IPS DF 6.9 (cell line): ENCODE measurements at regions not wholly inside any gene's neighbourhood (a gene's known extent, or its start where the extent isn't known, plus 50 kb on each side); places are given as distances from the start of the nearest gene placed in this dataset.

Experiments
- DNase-seq: peaks from one replicate; pipeline ENCODE4 v3.0.0-alpha.2; 2013; ENCODE audit warnings: low read depth, low spot score
- H3K27ac ChIP-seq: one replicate; pipeline ENCODE4 v1.5.1; 2013; ENCODE audit warnings: low read length, control low read depth
- H3K27me3 ChIP-seq: 2 replicates; pipeline ENCODE4 v1.6.1; 2013; ENCODE audit warnings: mild to moderate bottlenecking, low read length; ENCODE audit not compliant: control insufficient read depth, insufficient read depth
- H3K36me3 ChIP-seq: 2 replicates; pipeline ENCODE4 v1.6.1; 2013; ENCODE audit warnings: low read length; ENCODE audit not compliant: control insufficient read depth, insufficient read depth
- H3K4me1 ChIP-seq: 2 replicates; pipeline ENCODE4 v1.6.1; 2013; ENCODE audit warnings: low read length; ENCODE audit not compliant: control insufficient read depth, insufficient read depth
- H3K4me3 ChIP-seq: 2 replicates; pipeline ENCODE4 v1.5.1; 2013; ENCODE audit warnings: mild to moderate bottlenecking, low read length
- H3K9me3 ChIP-seq: 2 replicates; pipeline ENCODE4 v1.6.1; 2013; ENCODE audit warnings: low read length, inconsistent platforms; ENCODE audit not compliant: control insufficient read depth, insufficient read depth
- WGBS: extraction: QIAGEN DNeasy Blood & Tissue Kit; methylation state at CpG from one replicate; pipeline ENCODE4 v1.1.7; 2013; ENCODE audit warnings: mixed read lengths, missing lambda C conversion rate; ENCODE audit not compliant: insufficient read length, insufficient coverage; 5-methylcytosine and 5-hydroxymethylcytosine counted together

- WGBS, result no CpG with 5 or more reads among the region's 2 CpGs
- DNase-seq, result no peak
- H3K4me1 ChIP-seq, result no peaks in the 10 kb centered on the region
- H3K27me3 ChIP-seq, result no peaks in the 10 kb centered on the region
- peaks cover 6% of the 10 kb centered on the region; the same call in 1 of the 2 replicates for H3K9me3 ChIP-seq
- no peak overlapping the region for H3K4me3 ChIP-seq
- no peak overlapping the region for H3K27ac ChIP-seq
- H3K36me3 ChIP-seq, result no peaks in the 10 kb centered on the region
Observed at GRCh38 chr1:113219377-113219776, 146.4 kb downstream of the LRIG2 start.

GRCh38 chr1:113219828-113220227 is 146.8 kb downstream of the LRIG2 start:
- no CpG with 5 or more reads among the region's 5 CpGs for WGBS
- Histone ChIP-seq H3K9me3 (peaks cover 2% of the 10 kb centered on the region; the same call in 1 of the 2 replicates), H3K4me1 (no peaks in the 10 kb centered on the region), H3K27ac (no peak overlapping the region), H3K36me3 (no peaks in the 10 kb centered on the region), H3K4me3 (no peak overlapping the region), H3K27me3 (no peaks in the 10 kb centered on the region)
- no peak for DNase-seq

GRCh38 chr1:113223040-113223439 is 150.0 kb downstream of the LRIG2 start:
- H3K27me3 ChIP-seq, result no peaks in the 10 kb centered on the region
- H3K27ac ChIP-seq, result no peak overlapping the region
- no peaks in the 10 kb centered on the region for H3K36me3 ChIP-seq
- no peaks in the 10 kb centered on the region for H3K9me3 ChIP-seq
- no peaks in the 10 kb centered on the region for H3K4me1 ChIP-seq
- no peak for DNase-seq
- H3K4me3 ChIP-seq, result no peak overlapping the region
- WGBS, result no CpG with 5 or more reads among the region's 2 CpGs

GRCh38 chr1:113223546-113223945 is 150.5 kb downstream of the LRIG2 start:
- Histone ChIP-seq H3K4me3 (no peak overlapping the region), H3K36me3 (no peaks in the 10 kb centered on the region), H3K9me3 (no peaks in the 10 kb centered on the region), H3K27me3 (no peaks in the 10 kb centered on the region), H3K4me1 (no peaks in the 10 kb centered on the region), H3K27ac (no peak overlapping the region)
- DNase-seq, result no peak
- WGBS, result no CpG with 5 or more reads among the region's 9 CpGs

GRCh38 chr1:113226148-113226547 is 153.2 kb downstream of the LRIG2 start:
- H3K36me3 ChIP-seq, result no peaks in the 10 kb centered on the region
- H3K27me3 ChIP-seq, result no peaks in the 10 kb centered on the region
- H3K27ac ChIP-seq, result no peak overlapping the region
- no peaks in the 10 kb centered on the region for H3K4me1 ChIP-seq
- H3K9me3 ChIP-seq, result no peaks in the 10 kb centered on the region
- H3K4me3 ChIP-seq, result no peak overlapping the region
- no peak for DNase-seq
- no CpG with 5 or more reads among the region's 10 CpGs for WGBS

GRCh38 chr1:113231866-113232265 is 158.4 kb upstream of the MAGI3 start:
- H3K9me3 ChIP-seq, result no peaks in the 10 kb centered on the region
- H3K27ac ChIP-seq, result no peak overlapping the region
- H3K4me3 ChIP-seq, result no peak overlapping the region
- no CpG with 5 or more reads among the region's 13 CpGs for WGBS
- no peak for DNase-seq
- no peaks in the 10 kb centered on the region for H3K27me3 ChIP-seq
- no peaks in the 10 kb centered on the region for H3K4me1 ChIP-seq
- H3K36me3 ChIP-seq, result no peaks in the 10 kb centered on the region

- DNase-seq, result no peak
- Histone ChIP-seq H3K27me3 (no peaks in the 10 kb centered on the region), H3K27ac (no peak overlapping the region), H3K9me3 (no peaks in the 10 kb centered on the region), H3K36me3 (no peaks in the 10 kb centered on the region), H3K4me3 (no peak overlapping the region), H3K4me1 (no peaks in the 10 kb centered on the region)
- WGBS, result no CpG with 5 or more reads among the region's 5 CpGs
Observed at GRCh38 chr1:113233441-113233840, 156.9 kb upstream of the MAGI3 start.

GRCh38 chr1:113241237-113241636 is 149.1 kb upstream of the MAGI3 start:
- Histone ChIP-seq H3K9me3 (no peaks in the 10 kb centered on the region), H3K4me3 (no peak overlapping the region), H3K27me3 (no peaks in the 10 kb centered on the region), H3K27ac (no peak overlapping the region), H3K36me3 (no peaks in the 10 kb centered on the region), H3K4me1 (no peaks in the 10 kb centered on the region)
- WGBS, result no CpG with 5 or more reads among the region's 2 CpGs
- DNase-seq, result no peak

- H3K4me1 ChIP-seq, result no peaks in the 10 kb centered on the region
- H3K4me3 ChIP-seq, result no peak overlapping the region
- no peaks in the 10 kb centered on the region for H3K9me3 ChIP-seq
- no CpG with 5 or more reads among the region's 5 CpGs for WGBS
- no peak overlapping the region for H3K27ac ChIP-seq
- no peaks in the 10 kb centered on the region for H3K27me3 ChIP-seq
- no peak for DNase-seq
- no peaks in the 10 kb centered on the region for H3K36me3 ChIP-seq
Observed at GRCh38 chr1:113242481-113242880, 147.8 kb upstream of the MAGI3 start.

GRCh38 chr1:113243529-113243928 is 146.8 kb upstream of the MAGI3 start:
- no CpG with 5 or more reads among the region's 2 CpGs for WGBS
- Histone ChIP-seq H3K4me3 (no peak overlapping the region), H3K27ac (no peak overlapping the region), H3K36me3 (no peaks in the 10 kb centered on the region), H3K4me1 (no peaks in the 10 kb centered on the region), H3K9me3 (no peaks in the 10 kb centered on the region), H3K27me3 (no peaks in the 10 kb centered on the region)
- DNase-seq, result no peak

GRCh38 chr1:113244112-113244820 is 146.0 kb upstream of the MAGI3 start:
- no peak overlapping the region for H3K4me3 ChIP-seq
- no peak for DNase-seq
- no peaks in the 10 kb centered on the region for H3K9me3 ChIP-seq
- no peak overlapping the region for H3K27ac ChIP-seq
- no peaks in the 10 kb centered on the region for H3K36me3 ChIP-seq
- no CpG with 5 or more reads among the region's 4 CpGs for WGBS
- no peaks in the 10 kb centered on the region for H3K27me3 ChIP-seq
- H3K4me1 ChIP-seq, result no peaks in the 10 kb centered on the region
